ENCODE measurements at regions not wholly inside any gene's neighbourhood (a gene's known extent, or its start where the extent isn't known, plus 50 kb on each side); places are given as distances from the start of the nearest gene placed in this dataset.

DNA sequence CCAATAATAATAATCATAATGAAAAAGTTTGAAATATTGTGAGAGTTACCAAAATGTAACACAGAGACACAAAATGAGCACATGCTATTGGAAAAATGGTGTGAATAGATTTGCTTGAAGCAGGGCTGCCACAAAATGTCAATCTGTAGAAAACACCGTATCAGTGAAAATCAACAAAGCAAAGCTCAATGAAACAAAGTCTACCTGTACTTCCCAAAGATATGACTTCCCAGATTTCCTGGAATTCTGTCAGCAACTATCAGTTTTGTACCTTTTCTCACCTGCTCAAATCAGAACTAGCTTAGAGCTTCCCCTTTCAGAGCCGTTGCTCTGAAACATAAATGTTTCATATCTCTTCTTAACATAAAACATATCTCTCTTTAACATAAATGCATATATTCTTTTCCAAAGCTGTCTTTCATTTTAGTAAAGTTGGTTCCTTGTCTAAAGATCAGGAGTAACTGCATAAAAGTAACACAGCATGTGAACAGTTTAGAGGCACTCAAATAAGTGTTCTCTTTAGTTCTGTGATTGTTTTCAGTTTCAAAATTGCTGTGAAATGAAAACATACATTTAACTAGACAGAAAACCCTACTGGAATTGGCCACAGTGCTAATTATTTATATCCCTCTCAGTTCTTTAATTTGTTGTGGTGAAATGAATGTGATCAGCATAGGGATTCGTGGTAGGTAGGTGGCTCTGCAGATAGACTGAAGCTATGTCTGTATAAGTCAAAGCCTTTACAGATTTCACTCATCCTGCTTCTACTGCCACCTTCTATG lies 262.5 kb downstream of the KCNJ3 start:
- TF ChIP-seq, protein P1, sequence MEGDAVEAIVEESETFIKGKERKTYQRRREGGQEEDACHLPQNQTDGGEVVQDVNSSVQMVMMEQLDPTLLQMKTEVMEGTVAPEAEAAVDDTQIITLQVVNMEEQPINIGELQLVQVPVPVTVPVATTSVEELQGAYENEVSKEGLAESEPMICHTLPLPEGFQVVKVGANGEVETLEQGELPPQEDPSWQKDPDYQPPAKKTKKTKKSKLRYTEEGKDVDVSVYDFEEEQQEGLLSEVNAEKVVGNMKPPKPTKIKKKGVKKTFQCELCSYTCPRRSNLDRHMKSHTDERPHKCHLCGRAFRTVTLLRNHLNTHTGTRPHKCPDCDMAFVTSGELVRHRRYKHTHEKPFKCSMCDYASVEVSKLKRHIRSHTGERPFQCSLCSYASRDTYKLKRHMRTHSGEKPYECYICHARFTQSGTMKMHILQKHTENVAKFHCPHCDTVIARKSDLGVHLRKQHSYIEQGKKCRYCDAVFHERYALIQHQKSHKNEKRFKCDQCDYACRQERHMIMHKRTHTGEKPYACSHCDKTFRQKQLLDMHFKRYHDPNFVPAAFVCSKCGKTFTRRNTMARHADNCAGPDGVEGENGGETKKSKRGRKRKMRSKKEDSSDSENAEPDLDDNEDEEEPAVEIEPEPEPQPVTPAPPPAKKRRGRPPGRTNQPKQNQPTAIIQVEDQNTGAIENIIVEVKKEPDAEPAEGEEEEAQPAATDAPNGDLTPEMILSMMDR (IDR thresholded peaks at IDR 0.05 in 4 of 5, conservative IDR thresholded peaks at IDR 0.05 in 1 of 5): no peak
- TF ChIP-seq POLR2A (IDR thresholded peaks at IDR 0.05): no peak
